ENCODE measurements at regions not wholly inside any gene's neighbourhood (a gene's known extent, or its start where the extent isn't known, plus 50 kb on each side); places are given as distances from the start of the nearest gene placed in this dataset.

DNA sequence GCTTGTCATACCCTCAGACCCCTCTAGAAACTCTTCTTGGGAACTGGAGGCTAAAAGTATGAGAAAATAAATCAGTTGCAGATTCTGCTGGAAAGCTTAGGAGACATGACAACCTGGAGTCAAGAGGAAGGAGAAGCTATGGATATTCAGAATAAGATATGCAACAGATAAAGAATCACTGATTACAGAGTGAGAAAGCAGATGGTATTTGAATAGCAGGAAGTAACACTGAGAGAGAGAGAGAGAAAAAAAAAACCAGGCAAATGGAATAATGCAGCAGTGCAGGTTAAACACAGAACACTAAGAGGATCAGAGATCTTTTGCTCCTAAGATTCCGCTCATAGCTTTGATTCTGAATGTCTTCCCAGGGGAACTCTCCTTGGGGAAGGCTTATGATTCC is 1284.1 kb upstream of the NXPH2 start:
- no peak for TF ChIP-seq EP300 (IDR thresholded peaks at IDR 0.05; ENCODE audit: borderline replicate concordance in 1 of 2, low read depth in 1 of 2, low read length in 1 of 2)
- no peak for TF ChIP-seq FOXJ3 (CRISPR knock-in tag; IDR thresholded peaks at IDR 0.05)
- no peak for TF ChIP-seq GABPA (IDR thresholded peaks at IDR 0.05; ENCODE audit: low read depth)
- no peak for TF ChIP-seq TAF1 (IDR thresholded peaks at IDR 0.05; ENCODE audit: borderline replicate concordance, low read depth, low read length)

All from SK-N-SH (cell line).